OCI-LY3 (cell line): ENCODE measurements at regions not wholly inside any gene's neighbourhood (a gene's known extent, or its start where the extent isn't known, plus 50 kb on each side); places are given as distances from the start of the nearest gene placed in this dataset.

ENCODE experiments used
- H2AFZ ChIP-seq: fragments of 200-600, 300-600 bp; shearing (Covaris generic); 2 replicates; pipeline ENCODE4 v1.6.0; 2014; ENCODE audit warnings: antibody characterized with exemption, low read depth, low read length
- H3K27ac ChIP-seq: fragments of 200-600, 300-600 bp; sonication (generic); 2 replicates; pipeline ENCODE4 v1.5.1; 2014; ENCODE audit warnings: mild to moderate bottlenecking, low read length, moderate library complexity, mixed read lengths
- H3K27me3 ChIP-seq: fragments of 200-600, 300-600 bp; sonication (generic); 2 replicates; pipeline ENCODE4 v1.6.1; 2014; ENCODE audit warnings: low read depth, low read length, mixed read lengths
- H3K36me3 ChIP-seq: fragments of 200-600, 300-600 bp; sonication (generic); replicated peaks from 2 replicates; pipeline ENCODE3; 2014; ENCODE audit warnings: low read depth, low read length, mixed read lengths
- H3K4me1 ChIP-seq: fragments of 300-600, 200-600 bp; sonication (generic); 2 replicates; pipeline ENCODE4 v1.6.1; 2014; ENCODE audit warnings: low read length, mixed read lengths
- H3K4me2 ChIP-seq: fragments of 200-600, 300-600 bp; sonication (generic); 2 replicates; pipeline ENCODE4 v1.6.1; 2014; ENCODE audit warnings: low read length, mixed read lengths
- H3K4me3 ChIP-seq: fragments of 300-600, 200-600 bp; sonication (generic); 2 replicates; pipeline ENCODE4 v1.5.1; 2014; ENCODE audit warnings: antibody characterized with exemption, mild to moderate bottlenecking, low read length, moderate library complexity
- H3K79me2 ChIP-seq: fragments of 300-600, 200-600 bp; shearing (Covaris generic); 2 replicates; pipeline ENCODE4 v1.6.1; 2014; ENCODE audit warnings: mild to moderate bottlenecking, low read length, mixed read lengths
- H3K9ac ChIP-seq: fragments of 300-600, 200-600 bp; shearing (Covaris generic); 2 replicates; pipeline ENCODE4 v1.6.0; 2014; ENCODE audit warnings: mild to moderate bottlenecking, low read length, moderate library complexity
- H3K9me3 ChIP-seq: fragments of 200-600, 300-600 bp; shearing (Covaris generic); 2 replicates; pipeline ENCODE4 v1.6.1; 2014; ENCODE audit warnings: low read length, mixed read lengths; ENCODE audit not compliant: insufficient read depth
- H4K20me1 ChIP-seq: fragments of 200-600, 300-600 bp; sonication (generic); 2 replicates; pipeline ENCODE4 v1.6.1; 2016; ENCODE audit warnings: low read length, mixed read lengths; ENCODE audit not compliant: insufficient read depth
- CTCF ChIP-seq: fragments of 200-600, 300-600 bp; sonication (generic); IDR thresholded peaks from 2 replicates; pipeline ENCODE4 v1.5.1; 2014; ENCODE audit warnings: antibody characterized with exemption, low read length, low read depth
- EZH2phosphoT487 ChIP-seq: fragments of 200-600 bp; shearing (Covaris generic); IDR thresholded peaks from 2 replicates; pipeline ENCODE4 v1.6.1; 2018; ENCODE audit warnings: antibody characterized with exemption, mixed run types, low read depth

GRCh38 chr2:200095436-200095835 lies 140.1 kb downstream of the MAIP1 start:
- no peaks in the 10 kb centered on the region for H4K20me1 ChIP-seq
- H3K27ac ChIP-seq: no peak overlapping the region
- TF ChIP-seq EZH2phosphoT487 (no peak), CTCF (no peak)
- H3K4me3 ChIP-seq: no peak overlapping the region
- no peak overlapping the region for H2AFZ ChIP-seq
- no peaks in the 10 kb centered on the region for H3K79me2 ChIP-seq
- no peaks in the 10 kb centered on the region for H3K36me3 ChIP-seq
- no peaks in the 10 kb centered on the region for H3K9me3 ChIP-seq
- peaks cover 7% of the 10 kb centered on the region; the same call in 1 of the 2 replicates for H3K27me3 ChIP-seq
- H3K4me1 ChIP-seq: peaks cover 15% of the 10 kb centered on the region
- H3K4me2 ChIP-seq: no peak overlapping the region
- no peak overlapping the region for H3K9ac ChIP-seq

- Histone ChIP-seq H3K9ac (no peak overlapping the region), H3K27me3 (0 out of 2 replicates have a peak, but pooled peaks cover 3% of the 10 kb centered on the region), H2AFZ (no peak overlapping the region), H3K4me2 (no peak overlapping the region), H3K36me3 (no peaks in the 10 kb centered on the region), H3K79me2 (no peaks in the 10 kb centered on the region), H3K4me1 (peaks cover 3% of the 10 kb centered on the region), H3K27ac (no peak overlapping the region), H4K20me1 (no peaks in the 10 kb centered on the region), H3K4me3 (no peak overlapping the region), H3K9me3 (no peaks in the 10 kb centered on the region)
- no peak for TF ChIP-seq CTCF
- TF ChIP-seq EZH2phosphoT487: no peak
Measured at GRCh38 chr2:200099256-200099655, 143.9 kb downstream of the MAIP1 start.

DNA sequence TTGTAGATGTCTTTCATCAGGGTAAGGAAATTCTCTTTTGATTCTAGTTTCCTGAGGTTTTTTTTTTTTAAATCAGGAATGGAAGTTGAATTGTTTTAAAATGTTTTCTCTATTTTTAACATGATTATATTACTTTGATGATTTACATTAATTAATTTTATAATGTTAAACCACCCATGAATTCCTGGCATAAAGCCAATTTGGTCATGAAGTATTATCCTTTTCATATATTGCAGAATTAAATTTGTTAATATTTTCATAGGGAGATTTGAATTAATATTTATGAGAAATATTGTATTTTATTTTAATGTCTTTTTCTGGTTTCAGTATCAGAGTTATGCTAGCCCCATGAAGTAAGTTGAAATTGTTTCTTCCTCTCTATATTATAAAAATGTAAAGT lies 144.6 kb downstream of the MAIP1 start:
- Histone ChIP-seq H3K4me3 (no peak overlapping the region), H3K9me3 (no peaks in the 10 kb centered on the region), H3K27me3 (0 out of 2 replicates have a peak, but pooled peaks cover under 1% of the 10 kb centered on the region), H4K20me1 (no peaks in the 10 kb centered on the region), H2AFZ (no peak overlapping the region), H3K36me3 (no peaks in the 10 kb centered on the region), H3K4me1 (no peaks in the 10 kb centered on the region), H3K4me2 (no peak overlapping the region), H3K79me2 (no peaks in the 10 kb centered on the region), H3K27ac (no peak overlapping the region), H3K9ac (no peak overlapping the region)
- no peak for TF ChIP-seq CTCF
- no peak for TF ChIP-seq EZH2phosphoT487

DNA sequence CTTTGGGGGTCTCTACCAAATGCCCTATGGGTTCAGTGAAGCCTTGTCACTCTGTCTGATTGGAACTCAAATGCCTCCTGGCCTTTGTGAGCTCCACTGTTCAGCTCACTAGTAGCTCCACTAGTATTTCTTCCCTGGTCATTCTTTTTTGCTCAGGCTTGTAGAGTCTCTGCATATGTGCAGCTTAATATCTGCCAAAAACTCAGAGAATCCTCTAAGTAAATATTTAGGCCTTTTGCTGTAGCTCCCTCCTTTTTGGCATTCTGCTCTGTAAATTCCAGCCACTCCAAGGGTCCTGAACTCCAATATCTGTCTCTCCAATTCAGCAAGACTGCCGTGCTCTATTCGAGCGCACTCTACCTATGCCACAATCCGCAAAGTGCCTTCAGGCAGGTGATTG lies 146.5 kb downstream of the MAIP1 start:
- Histone ChIP-seq H3K4me1 (no peaks in the 10 kb centered on the region), H2AFZ (no peak overlapping the region), H3K27me3 (no peaks in the 10 kb centered on the region), H3K79me2 (no peaks in the 10 kb centered on the region), H4K20me1 (no peaks in the 10 kb centered on the region), H3K36me3 (no peaks in the 10 kb centered on the region), H3K27ac (no peak overlapping the region), H3K9me3 (no peaks in the 10 kb centered on the region), H3K9ac (no peak overlapping the region), H3K4me2 (no peak overlapping the region), H3K4me3 (no peak overlapping the region)
- TF ChIP-seq CTCF: no peak
- TF ChIP-seq EZH2phosphoT487: no peak
